ENCODE measurements at regions not wholly inside any gene's neighbourhood (a gene's known extent, or its start where the extent isn't known, plus 50 kb on each side); places are given as distances from the start of the nearest gene placed in this dataset.
A peak's percentile ranks its signal among the peaks of the same experiment; 100 is the strongest.
"Not testable (repeated sequence)": the region's sequence is repeated elsewhere in the genome, so short reads cannot be mapped to it uniquely, and the experiment has no call there.

- no peak for DNase-seq (ENCODE audit: low read depth in 2 of 2)
Observed at GRCh38 chr13:100767192-100767591, 92.6 kb upstream of the TMTC4 start.

GRCh38 chr13:100766570-100766969 is 92.0 kb upstream of the TMTC4 start:
- not testable (repeated sequence) for DNase-seq (ENCODE audit: low read depth in 2 of 2)

DNA sequence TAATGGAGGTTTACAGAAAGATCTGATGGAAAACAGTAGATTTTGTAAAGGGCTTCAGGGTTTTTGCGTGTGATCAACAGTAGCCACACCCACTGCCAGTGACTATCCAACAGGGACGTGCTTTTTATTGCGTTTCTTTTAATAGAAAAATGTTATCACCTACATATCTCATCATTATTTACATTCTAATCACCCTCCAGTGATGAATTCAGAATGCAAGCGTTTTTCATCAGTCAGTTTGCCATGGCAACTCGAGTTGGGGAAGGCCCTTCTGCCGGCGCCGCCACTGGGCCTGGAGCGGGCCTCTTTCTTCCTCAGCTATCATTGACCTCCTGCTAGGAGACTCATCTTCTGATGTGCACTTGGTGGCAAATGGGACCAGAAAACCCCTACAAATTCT is 90.3 kb upstream of the TMTC4 start:
- no peak for DNase-seq (ENCODE audit: low read depth in 2 of 2)

DNA sequence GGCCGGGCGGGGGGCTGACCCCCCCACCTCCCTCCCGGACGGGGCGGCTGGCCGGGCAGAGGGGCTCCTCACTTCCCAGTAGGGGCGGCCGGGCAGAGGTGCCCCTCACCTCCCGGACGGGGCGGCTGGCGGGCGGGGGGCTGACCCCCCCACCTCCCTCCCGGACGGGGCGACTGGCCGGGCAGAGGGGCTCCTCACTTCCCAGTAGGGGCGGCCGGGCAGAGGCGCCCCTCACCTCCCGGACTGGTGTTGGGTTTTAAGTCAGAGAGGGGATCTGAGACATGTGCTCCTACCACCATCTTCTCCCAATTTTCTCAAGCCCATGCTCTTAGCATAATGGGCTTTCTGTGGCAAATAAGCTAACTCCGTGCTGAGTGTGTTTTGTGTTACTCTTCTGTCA is 87.5 kb upstream of the TMTC4 start:
- DNase-seq (ENCODE audit: low read depth in 2 of 2) = not testable (repeated sequence)

- DNase-seq (ENCODE audit: low read depth in 2 of 2) = no peak
Observed at GRCh38 chr13:100755891-100756290, 81.3 kb upstream of the TMTC4 start.

DNA sequence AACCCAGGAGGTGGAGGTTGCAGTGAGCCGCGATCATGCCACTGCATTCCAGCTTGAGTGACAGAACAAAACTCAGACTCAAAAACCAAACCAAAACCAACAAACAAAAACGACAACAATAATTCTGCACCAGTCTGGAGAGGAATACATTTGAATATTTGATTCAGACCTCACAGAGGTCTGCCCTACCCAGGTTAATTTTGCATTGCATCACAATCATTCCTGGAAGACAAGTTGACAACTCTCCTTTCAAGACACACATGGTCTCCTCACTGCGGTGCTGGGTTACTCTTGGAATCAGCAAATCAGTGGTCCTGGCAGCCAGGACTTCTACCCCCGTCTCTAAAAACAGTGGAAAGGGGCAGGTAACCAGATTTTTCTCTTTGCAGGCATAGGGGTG is 79.9 kb upstream of the TMTC4 start:
- no peak for DNase-seq (ENCODE audit: low read depth in 2 of 2)

GRCh38 chr13:100753376-100753775 is 78.8 kb upstream of the TMTC4 start:
- DNase-seq (ENCODE audit: low read depth in 2 of 2) = peak in 1 of 2 experiments; percentile 7

DNA sequence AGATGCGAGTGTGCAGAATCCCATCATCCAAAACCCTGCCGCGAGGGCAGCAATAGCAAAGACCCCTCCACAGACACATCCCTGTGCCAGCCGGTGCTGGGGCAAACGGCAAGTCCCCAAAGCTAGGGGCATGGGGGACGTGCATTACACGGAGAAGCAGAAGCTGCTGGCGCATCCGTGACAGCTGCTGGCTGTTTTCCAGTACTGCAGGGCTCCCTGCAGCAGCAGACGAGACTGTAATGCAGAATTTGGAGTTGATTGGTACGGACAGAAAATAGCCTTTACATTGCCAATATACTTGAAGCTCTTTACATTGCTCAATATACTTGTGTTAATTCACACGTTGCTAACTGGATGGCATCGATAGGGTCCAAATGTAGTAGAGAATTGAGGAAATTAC is 77.2 kb upstream of the TMTC4 start:
- no peak for DNase-seq (ENCODE audit: low read depth in 2 of 2)

DNA sequence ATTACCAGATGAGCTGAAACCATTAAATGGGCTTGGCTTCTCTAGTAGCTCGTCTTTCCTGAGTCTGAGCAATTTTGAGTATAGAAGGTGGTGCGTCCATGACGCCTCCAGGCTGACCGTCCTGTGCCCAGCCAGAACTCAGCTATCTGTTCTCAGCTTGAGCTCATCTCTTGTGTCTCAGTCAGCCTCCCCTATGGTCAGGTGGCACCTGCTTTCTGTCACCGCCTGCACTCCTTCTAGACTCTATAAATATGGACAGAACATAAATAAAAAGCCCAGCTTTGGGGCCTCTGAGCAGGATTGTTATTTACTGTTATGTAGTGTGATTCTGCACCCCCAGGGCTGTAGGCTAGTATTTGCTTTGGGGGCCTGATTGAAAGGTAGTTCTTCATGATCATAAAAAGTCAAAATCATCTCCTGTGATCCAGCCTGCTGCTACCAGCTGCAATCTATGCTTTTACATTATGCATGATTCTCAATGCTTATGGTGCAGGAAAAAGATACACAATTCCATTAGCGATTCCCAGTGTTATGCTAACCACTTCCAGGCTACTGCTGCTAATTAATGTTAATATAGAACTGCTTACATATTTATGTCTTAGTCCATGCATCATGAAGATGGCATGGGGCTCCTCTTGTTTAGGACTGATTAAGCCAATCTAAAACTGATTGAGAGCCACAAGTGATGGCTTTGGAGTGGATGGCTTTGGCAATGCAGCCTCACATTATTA is 72.5 kb upstream of the TMTC4 start:
- DNase-seq (ENCODE audit: low read depth in 2 of 2) = no peak

DNA sequence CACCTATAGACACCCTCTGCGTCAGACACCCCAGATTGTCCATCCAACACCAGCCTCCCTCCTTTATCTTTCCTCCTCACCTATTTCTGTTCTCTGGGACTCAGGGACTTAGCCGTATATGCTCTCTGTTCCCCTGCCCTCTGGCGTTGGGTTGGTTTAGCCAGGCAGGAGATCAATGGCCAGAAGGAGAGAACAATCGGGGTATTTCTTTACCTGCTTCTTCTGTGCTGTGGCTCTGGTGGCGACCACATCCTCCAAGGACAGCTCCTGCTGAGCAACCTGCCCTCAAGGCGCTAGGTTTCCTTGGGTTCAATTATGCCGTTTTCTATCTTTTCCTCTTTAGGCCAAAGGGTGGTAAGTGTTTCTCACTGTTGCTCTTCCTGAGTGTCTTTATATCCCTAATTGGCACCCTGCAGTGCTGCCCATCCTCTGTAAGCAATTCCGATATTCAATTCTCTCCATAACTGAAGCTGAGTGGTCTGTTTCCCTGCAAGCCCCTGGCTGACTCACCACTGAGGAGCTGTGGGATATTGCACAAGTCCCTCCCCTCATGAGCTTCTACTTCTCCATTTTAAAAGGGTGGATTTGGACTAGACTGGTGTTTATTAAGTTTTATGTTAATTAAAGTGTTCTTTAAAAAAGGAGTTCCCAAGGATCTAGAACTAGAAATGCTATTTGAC is 63.7 kb upstream of the TMTC4 start:
- DNase-seq (ENCODE audit: low read depth in 2 of 2) = no peak

DNA sequence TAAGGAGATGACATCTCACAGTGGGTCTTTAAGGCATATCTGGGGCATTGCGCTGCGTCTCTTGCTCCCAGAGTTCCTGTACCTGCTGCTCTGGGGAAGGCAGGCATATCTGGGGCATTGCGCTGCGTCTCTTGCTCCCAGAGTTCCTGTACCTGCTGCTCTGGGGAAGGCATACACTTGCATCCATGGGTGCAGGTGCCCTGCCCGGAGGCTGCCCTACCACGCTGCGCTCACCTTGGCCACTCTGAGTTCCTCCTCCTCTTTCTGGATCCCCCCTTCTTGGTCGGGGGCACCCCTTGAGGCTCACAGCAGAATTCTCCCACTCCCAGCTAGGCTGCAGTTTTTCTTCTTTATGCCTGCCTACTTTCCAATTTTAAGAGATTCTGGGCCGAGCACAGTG is 60.9 kb upstream of the TMTC4 start:
- no peak for DNase-seq (ENCODE audit: low read depth in 2 of 2)

GRCh38 chr13:100734194-100734720 is 59.7 kb upstream of the TMTC4 start:
- no peak for DNase-seq (ENCODE audit: low read depth in 2 of 2)

DNA sequence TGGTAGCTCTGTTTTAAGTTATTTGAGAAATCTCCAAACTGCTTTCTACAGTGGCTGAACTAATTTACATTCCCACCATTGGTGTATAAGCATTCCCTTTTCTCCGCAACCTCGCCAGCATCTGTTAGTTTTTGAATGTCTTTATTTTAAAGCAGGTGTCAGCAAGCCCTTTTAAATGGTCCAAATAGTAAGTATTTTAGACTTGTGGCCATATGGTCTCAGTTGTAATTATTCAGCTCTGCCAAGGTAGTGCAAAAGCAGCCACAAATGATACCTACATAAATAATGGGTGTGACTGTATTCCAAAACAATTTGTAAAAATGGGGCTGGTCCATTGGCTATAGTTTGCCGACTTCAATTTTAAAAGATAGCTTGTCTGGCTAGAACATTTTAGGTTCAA is 58.7 kb upstream of the TMTC4 start:
- no peak for DNase-seq (ENCODE audit: low read depth in 2 of 2)

- no peak for DNase-seq (ENCODE audit: low read depth in 2 of 2)
Observed at GRCh38 chr13:100728201-100728600, 53.6 kb upstream of the TMTC4 start.

DNA sequence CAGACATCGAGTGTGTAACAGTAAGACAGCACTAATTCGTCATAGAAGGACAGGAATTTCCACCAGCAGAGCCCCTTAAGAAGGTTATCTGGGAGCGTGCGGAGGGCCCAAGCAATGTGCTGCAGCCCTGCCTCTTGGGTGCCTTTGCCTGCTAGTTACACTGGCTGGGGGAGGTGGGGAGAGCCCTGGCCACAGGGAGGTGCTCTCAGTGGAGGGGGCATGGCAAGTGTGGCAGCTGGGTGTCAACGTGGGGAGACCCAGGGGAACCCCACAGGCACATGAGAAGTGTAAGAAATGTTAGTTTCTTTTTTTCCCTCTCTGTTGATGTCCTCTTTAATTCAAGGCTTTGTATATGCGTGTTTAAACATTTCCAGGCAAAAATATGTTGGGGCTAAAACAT is 50.9 kb upstream of the TMTC4 start:
- no peak for DNase-seq (ENCODE audit: low read depth in 2 of 2)

- no peak for DNase-seq (ENCODE audit: low read depth in 2 of 2)
Observed at GRCh38 chr13:100724568-100724967, 50.0 kb upstream of the TMTC4 start.

Measured in fibroblast of skin of left quadriceps (primary cell).